Renal cortical epithelial cell (primary cell): ENCODE measurements at regions not wholly inside any gene's neighbourhood (a gene's known extent, or its start where the extent isn't known, plus 50 kb on each side); places are given as distances from the start of the nearest gene placed in this dataset.

Experiments
- DNase-seq: peaks from one replicate; pipeline ENCODE4 v3.0.0-alpha.2; 2011; ENCODE audit warnings: low read depth

- DNase-seq, result no peak
Measured at GRCh38 chr2:88832992-88833389, 141.5 kb downstream of the RPIA start.

- DNase-seq, result no peak
Measured at GRCh38 chr2:88834376-88834775, 142.9 kb downstream of the RPIA start.

- DNase-seq, result no peak
Measured at GRCh38 chr2:88834866-88835265, 143.4 kb downstream of the RPIA start.

GRCh38 chr2:88835726-88836125 is 144.3 kb downstream of the RPIA start:
- DNase-seq, result no peak

- DNase-seq, result no peak
Measured at GRCh38 chr2:88836351-88836750, 144.9 kb downstream of the RPIA start.

GRCh38 chr2:88837511-88838160 is 146.2 kb downstream of the RPIA start:
- no peak for DNase-seq

- no peak for DNase-seq
Measured at GRCh38 chr2:88838165-88838635, 146.7 kb downstream of the RPIA start.

- no peak for DNase-seq
Measured at GRCh38 chr2:88841224-88841929, 149.9 kb downstream of the RPIA start.

GRCh38 chr2:88842656-88843460 is 151.4 kb downstream of the RPIA start:
- DNase-seq, result peak; percentile 19

GRCh38 chr2:88843651-88844050 is 152.2 kb downstream of the RPIA start:
- no peak for DNase-seq

GRCh38 chr2:88844960-88845359 is 153.5 kb downstream of the RPIA start:
- no peak for DNase-seq

- no peak for DNase-seq
Measured at GRCh38 chr2:88845772-88846661, 154.5 kb downstream of the RPIA start.

- peak; percentile 87 for DNase-seq
Measured at GRCh38 chr2:88852753-88853402, 161.4 kb downstream of the RPIA start.

- DNase-seq, result no peak
Measured at GRCh38 chr2:88853403-88853790, 161.9 kb downstream of the RPIA start.

GRCh38 chr2:88854528-88854927 is 163.1 kb downstream of the RPIA start:
- DNase-seq, result no peak

GRCh38 chr2:88855620-88856408 is 164.3 kb downstream of the RPIA start:
- no peak for DNase-seq

GRCh38 chr2:88856409-88857135 is 165.1 kb downstream of the RPIA start:
- DNase-seq, result no peak

GRCh38 chr2:88857274-88857741 is 165.8 kb downstream of the RPIA start:
- DNase-seq, result no peak

- DNase-seq, result peak; percentile 93
Measured at GRCh38 chr2:88857951-88858411, 166.5 kb downstream of the RPIA start.
